AG09319 (cell line): ENCODE measurements at regions not wholly inside any gene's neighbourhood (a gene's known extent, or its start where the extent isn't known, plus 50 kb on each side); places are given as distances from the start of the nearest gene placed in this dataset.

ENCODE experiments used
- DNase-seq: peaks from one replicate; pipeline ENCODE4 v3.0.0-alpha.2; 2010; ENCODE audit warnings: low read depth; ENCODE audit errors: extremely low read depth
- TF ChIP-seq, protein P1 (sequence below): IDR thresholded peaks from 2 replicates; pipeline ENCODE4 v1.5.1; 2011; ENCODE audit warnings: low read depth, mild to moderate bottlenecking, inconsistent platforms, low read length, moderate library complexity

DNA sequence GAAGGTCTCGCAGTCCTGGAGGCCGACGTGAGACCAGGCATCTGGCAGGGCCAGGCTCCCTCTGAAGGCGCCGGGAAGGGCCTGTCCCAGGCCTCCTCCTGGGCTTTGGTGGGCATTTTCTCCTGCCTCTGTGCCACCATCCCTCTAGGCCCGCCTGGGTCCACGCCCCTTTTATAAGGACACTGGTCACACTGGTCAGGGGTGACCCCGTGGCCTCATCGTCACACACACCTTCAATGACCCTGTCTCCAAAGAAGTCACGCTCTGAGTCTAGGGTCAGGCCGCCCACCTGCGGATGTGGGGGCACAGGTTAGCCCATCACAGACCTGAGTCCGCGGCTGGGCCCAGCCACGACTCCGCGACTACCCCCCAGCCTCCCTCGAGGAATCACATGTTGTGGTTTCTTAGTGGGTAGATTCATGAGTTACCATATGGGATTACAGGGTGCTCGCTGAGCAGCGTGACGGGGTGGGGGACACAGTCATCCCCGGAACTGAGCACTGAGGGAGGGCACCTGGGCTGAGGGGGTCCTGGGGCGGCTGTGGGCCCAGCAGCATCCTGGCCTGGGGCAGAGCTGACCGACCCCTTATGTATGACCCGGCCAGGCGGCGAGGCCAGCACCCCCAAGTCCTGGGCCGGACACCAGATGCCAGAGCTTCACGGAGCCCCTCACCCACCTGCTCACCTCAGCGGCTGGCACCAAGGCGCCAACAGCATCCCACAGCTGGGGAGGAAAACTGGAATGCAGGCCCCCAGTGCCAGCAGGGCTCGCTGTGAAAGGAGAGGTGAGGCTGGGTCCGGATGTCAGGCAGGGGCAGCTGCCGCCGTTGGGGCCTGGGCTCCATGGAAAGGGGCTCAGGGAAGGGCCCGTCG is 115.9 kb downstream of the DLL1 start:
- DNase-seq = no peak
- TF ChIP-seq, protein P1, sequence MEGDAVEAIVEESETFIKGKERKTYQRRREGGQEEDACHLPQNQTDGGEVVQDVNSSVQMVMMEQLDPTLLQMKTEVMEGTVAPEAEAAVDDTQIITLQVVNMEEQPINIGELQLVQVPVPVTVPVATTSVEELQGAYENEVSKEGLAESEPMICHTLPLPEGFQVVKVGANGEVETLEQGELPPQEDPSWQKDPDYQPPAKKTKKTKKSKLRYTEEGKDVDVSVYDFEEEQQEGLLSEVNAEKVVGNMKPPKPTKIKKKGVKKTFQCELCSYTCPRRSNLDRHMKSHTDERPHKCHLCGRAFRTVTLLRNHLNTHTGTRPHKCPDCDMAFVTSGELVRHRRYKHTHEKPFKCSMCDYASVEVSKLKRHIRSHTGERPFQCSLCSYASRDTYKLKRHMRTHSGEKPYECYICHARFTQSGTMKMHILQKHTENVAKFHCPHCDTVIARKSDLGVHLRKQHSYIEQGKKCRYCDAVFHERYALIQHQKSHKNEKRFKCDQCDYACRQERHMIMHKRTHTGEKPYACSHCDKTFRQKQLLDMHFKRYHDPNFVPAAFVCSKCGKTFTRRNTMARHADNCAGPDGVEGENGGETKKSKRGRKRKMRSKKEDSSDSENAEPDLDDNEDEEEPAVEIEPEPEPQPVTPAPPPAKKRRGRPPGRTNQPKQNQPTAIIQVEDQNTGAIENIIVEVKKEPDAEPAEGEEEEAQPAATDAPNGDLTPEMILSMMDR = no peak

DNA sequence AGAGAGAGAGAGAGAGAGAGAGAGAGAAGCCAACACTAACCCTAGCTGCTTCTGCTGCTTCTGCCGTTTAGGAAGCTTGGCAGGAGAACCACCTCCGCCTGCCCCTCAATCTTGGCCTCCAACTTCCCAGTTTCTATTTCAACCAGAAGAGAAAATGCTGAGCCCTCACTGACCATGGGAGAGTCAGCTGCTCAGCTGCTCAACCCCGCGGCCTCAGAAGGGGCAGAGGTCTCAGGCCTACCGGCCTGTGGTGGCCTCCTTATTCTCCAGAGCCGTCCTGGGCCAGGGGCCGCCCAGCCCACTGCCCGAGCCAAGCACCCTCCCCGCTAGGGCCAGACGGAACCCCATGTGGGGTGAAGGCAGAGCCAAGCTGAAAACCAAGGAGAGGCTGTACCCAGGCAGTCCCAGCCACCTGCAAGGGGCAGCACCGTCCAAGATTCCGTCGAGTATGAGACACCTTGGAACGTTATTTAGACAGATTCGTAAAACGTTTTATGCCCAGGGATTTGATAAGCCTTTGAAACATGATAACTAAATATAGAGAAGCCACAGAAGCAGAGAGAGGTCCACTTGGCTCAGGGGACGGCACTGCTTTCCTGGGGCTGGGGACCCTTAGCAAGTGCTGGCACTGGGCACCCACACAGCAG is 116.6 kb downstream of the DLL1 start:
- TF ChIP-seq, protein P1 = no peak
- no peak for DNase-seq

DNA sequence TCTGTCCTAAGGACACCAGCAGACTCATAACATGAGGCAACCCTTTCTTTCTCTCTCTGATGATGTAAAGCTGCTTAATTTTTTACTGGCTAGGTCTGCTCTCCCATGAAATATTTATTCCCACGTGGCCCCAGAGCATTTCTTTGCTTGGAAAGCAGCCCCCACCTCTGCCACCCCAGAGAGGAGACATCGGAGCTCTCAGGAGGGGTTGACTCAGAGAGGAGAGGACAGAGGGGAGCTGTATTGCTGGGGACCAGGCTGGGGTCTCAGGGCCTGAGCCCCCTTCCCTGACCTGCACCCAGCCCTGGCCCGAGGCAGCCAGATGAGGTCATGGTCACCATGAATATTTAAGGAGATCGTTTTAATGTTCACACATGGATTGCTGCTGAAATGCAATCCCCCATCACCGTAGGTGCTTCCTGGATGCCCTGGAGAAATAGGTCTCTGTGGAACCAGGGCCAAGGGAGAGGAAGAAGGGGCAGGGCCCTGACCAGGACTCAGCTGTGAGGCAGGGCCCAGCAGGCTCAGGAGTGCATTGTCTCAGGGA is 117.5 kb downstream of the DLL1 start:
- DNase-seq = no peak
- TF ChIP-seq, protein P1 = no peak

DNA sequence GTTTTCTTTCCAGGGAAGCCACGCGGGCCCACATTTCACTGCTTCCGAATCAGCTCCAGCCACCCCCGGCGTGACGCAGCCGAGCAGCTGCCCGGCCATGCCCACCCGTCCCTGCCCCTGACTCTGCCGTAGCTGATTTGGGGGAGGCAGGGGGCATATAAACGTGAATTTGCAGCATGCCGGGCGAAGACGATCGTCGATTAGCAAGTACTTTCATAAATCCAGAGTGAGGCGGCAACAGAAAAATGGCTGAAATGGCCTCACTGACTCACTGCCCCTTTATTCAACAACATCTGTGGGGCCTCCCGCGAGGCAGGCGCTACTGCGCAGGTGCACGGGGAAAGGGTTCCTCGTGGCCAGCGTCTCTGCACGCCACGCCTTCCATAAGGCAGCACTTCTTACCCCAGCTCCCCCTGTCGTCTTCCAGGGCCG is 118.0 kb downstream of the DLL1 start:
- DNase-seq = no peak
- TF ChIP-seq, protein P1 = no peak

DNA sequence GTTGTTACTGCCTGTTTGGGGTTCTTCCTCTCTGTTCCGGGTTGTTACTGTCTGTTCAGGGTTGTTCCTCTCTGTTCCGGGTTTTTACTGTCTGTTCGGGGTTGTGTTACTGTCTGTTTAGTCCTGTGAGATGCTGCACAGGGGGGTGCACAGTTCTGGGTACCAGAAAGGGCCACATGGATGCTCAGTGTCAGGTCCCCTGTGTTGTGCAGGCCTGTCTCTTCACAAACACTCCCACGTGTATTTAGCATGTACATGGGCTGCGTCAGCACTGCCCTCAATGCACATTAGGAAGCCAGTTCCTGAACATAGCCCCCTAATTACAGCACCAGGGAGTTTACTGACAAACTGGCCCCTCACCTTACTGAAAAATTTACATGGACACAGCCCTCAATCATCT is 118.5 kb downstream of the DLL1 start:
- TF ChIP-seq, protein P1 = no peak
- no peak for DNase-seq

DNA sequence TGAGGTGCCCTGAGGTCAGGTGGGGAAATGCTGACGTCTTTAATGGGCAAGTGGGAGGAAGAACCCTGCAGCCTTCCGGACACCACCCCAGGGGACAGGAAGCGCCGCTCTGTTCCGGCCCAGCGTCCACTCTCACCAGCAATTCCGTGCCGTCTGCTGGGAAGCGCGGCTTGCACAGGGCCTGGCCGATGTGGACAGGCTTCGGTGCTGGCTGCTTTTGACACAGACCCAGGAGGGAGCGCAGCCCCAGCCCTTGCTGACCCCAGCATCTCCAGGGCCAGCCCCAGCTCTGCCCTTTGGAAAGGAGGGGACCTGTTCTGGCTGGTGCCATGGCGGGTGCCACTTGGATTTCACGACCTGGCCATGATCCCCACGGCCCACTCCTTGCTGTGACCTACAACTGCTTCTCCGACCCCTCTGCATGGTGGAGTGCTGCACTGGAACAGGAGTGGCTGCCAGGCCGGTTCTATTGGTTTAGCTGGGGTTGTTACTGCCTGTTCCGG is 123.2 kb downstream of the DLL1 start:
- DNase-seq = no peak
- TF ChIP-seq, protein P1 = no peak
